ENCODE measurements at regions not wholly inside any gene's neighbourhood (a gene's known extent, or its start where the extent isn't known, plus 50 kb on each side); places are given as distances from the start of the nearest gene placed in this dataset.

GRCh38 chr5:2256691-2257280 lies 374.1 kb upstream of the IRX4 start:
- Mint-ChIP-seq H3K27me3 (no peaks in the 10 kb centered on the region), H3K36me3 (no peaks in the 10 kb centered on the region), H3K4me1 (peaks cover 2% of the 10 kb centered on the region), H3K9me3 (peaks cover 8% of the 10 kb centered on the region), H3K4me3 (no peak overlapping the region), H3K27ac (no peak overlapping the region)
- DNase-seq (ENCODE audit: low spot score in 2 of 2) (no peak), ATAC-seq (ENCODE audit: low read depth) (no peak)

- Mint-ChIP-seq H3K27ac (no peak overlapping the region), H3K27me3 (no peaks in the 10 kb centered on the region), H3K9me3 (peaks cover 8% of the 10 kb centered on the region), H3K4me1 (peaks cover 2% of the 10 kb centered on the region), H3K4me3 (no peak overlapping the region), H3K36me3 (no peaks in the 10 kb centered on the region)
- no peak for DNase-seq (ENCODE audit: low spot score in 2 of 2)
- no peak for ATAC-seq (ENCODE audit: low read depth)
Observed at GRCh38 chr5:2255915-2256690, 373.4 kb upstream of the IRX4 start.

GRCh38 chr5:2254880-2255750 lies 372.4 kb upstream of the IRX4 start:
- no peak overlapping the region for H3K4me3 Mint-ChIP-seq
- H3K4me1 Mint-ChIP-seq = peaks cover 2% of the 10 kb centered on the region
- H3K9me3 Mint-ChIP-seq = peaks cover 8% of the 10 kb centered on the region
- ATAC-seq (ENCODE audit: low read depth) (no peak), DNase-seq (ENCODE audit: low spot score in 2 of 2) (no peak)
- no peaks in the 10 kb centered on the region for H3K36me3 Mint-ChIP-seq
- no peaks in the 10 kb centered on the region for H3K27me3 Mint-ChIP-seq
- H3K27ac Mint-ChIP-seq = no peak overlapping the region

- H3K4me1 Mint-ChIP-seq = peaks cover 2% of the 10 kb centered on the region
- peaks cover 8% of the 10 kb centered on the region for H3K9me3 Mint-ChIP-seq
- no peaks in the 10 kb centered on the region for H3K36me3 Mint-ChIP-seq
- no peak overlapping the region for H3K4me3 Mint-ChIP-seq
- H3K27ac Mint-ChIP-seq = no peak overlapping the region
- ATAC-seq (ENCODE audit: low read depth) (no peak), DNase-seq (ENCODE audit: low spot score in 2 of 2) (no peak)
- H3K27me3 Mint-ChIP-seq = no peaks in the 10 kb centered on the region
Observed at GRCh38 chr5:2254406-2254805, 371.7 kb upstream of the IRX4 start.

- Mint-ChIP-seq H3K36me3 (no peaks in the 10 kb centered on the region), H3K9me3 (peaks cover 8% of the 10 kb centered on the region), H3K27ac (no peak overlapping the region), H3K4me3 (no peak overlapping the region), H3K27me3 (no peaks in the 10 kb centered on the region), H3K4me1 (peaks cover 2% of the 10 kb centered on the region)
- DNase-seq (ENCODE audit: low spot score in 2 of 2) (no peak), ATAC-seq (ENCODE audit: low read depth) (no peak)
Observed at GRCh38 chr5:2253040-2253975, 370.6 kb upstream of the IRX4 start.

- Mint-ChIP-seq H3K9me3 (peaks cover 14% of the 10 kb centered on the region), H3K4me3 (no peak overlapping the region), H3K36me3 (no peaks in the 10 kb centered on the region), H3K27me3 (no peaks in the 10 kb centered on the region), H3K27ac (no peak overlapping the region), H3K4me1 (peaks cover 2% of the 10 kb centered on the region)
- ATAC-seq (ENCODE audit: low read depth) = no peak
- no peak for DNase-seq (ENCODE audit: low spot score in 2 of 2)
Observed at GRCh38 chr5:2251751-2252150, 369.0 kb upstream of the IRX4 start.

- Mint-ChIP-seq H3K36me3 (no peaks in the 10 kb centered on the region), H3K27ac (no peak overlapping the region), H3K4me3 (no peak overlapping the region), H3K27me3 (no peaks in the 10 kb centered on the region), H3K4me1 (peaks cover 2% of the 10 kb centered on the region), H3K9me3 (peaks cover 15% of the 10 kb centered on the region)
- ATAC-seq (ENCODE audit: low read depth) (no peak), DNase-seq (ENCODE audit: low spot score in 2 of 2) (no peak)
Observed at GRCh38 chr5:2251298-2251697, 368.6 kb upstream of the IRX4 start.

GRCh38 chr5:2250365-2250950 lies 367.7 kb upstream of the IRX4 start:
- Mint-ChIP-seq H3K4me3 (no peak overlapping the region), H3K9me3 (peaks cover 10% of the 10 kb centered on the region), H3K27me3 (no peaks in the 10 kb centered on the region), H3K36me3 (no peaks in the 10 kb centered on the region), H3K4me1 (no peaks in the 10 kb centered on the region), H3K27ac (no peak overlapping the region)
- ATAC-seq (ENCODE audit: low read depth) = no peak
- no peak for DNase-seq (ENCODE audit: low spot score in 2 of 2)

- H3K4me3 Mint-ChIP-seq = no peak overlapping the region
- no peaks in the 10 kb centered on the region for H3K4me1 Mint-ChIP-seq
- H3K27me3 Mint-ChIP-seq = no peaks in the 10 kb centered on the region
- peaks cover 10% of the 10 kb centered on the region for H3K9me3 Mint-ChIP-seq
- no peaks in the 10 kb centered on the region for H3K36me3 Mint-ChIP-seq
- no peak for ATAC-seq (ENCODE audit: low read depth)
- H3K27ac Mint-ChIP-seq = no peak overlapping the region
- no peak for DNase-seq (ENCODE audit: low spot score in 2 of 2)
Observed at GRCh38 chr5:2249442-2249841, 366.7 kb upstream of the IRX4 start.

- H3K36me3 Mint-ChIP-seq = no peaks in the 10 kb centered on the region
- H3K4me1 Mint-ChIP-seq = no peaks in the 10 kb centered on the region
- DNase-seq (ENCODE audit: low spot score in 2 of 2) (no peak), ATAC-seq (ENCODE audit: low read depth) (no peak)
- H3K27me3 Mint-ChIP-seq = no peaks in the 10 kb centered on the region
- no peak overlapping the region for H3K27ac Mint-ChIP-seq
- H3K9me3 Mint-ChIP-seq = peaks cover 9% of the 10 kb centered on the region
- no peak overlapping the region for H3K4me3 Mint-ChIP-seq
Observed at GRCh38 chr5:2249026-2249425, 366.3 kb upstream of the IRX4 start.

- DNase-seq (ENCODE audit: low spot score in 2 of 2) = no peak
- H3K9me3 Mint-ChIP-seq = peaks cover 8% of the 10 kb centered on the region
- no peaks in the 10 kb centered on the region for H3K4me1 Mint-ChIP-seq
- H3K4me3 Mint-ChIP-seq = no peak overlapping the region
- no peaks in the 10 kb centered on the region for H3K36me3 Mint-ChIP-seq
- no peak for ATAC-seq (ENCODE audit: low read depth)
- no peak overlapping the region for H3K27ac Mint-ChIP-seq
- no peaks in the 10 kb centered on the region for H3K27me3 Mint-ChIP-seq
Observed at GRCh38 chr5:2242539-2242938, 359.8 kb upstream of the IRX4 start.

- DNase-seq (ENCODE audit: low spot score in 2 of 2) (no peak), ATAC-seq (ENCODE audit: low read depth) (no peak)
- Mint-ChIP-seq H3K27ac (no peak overlapping the region), H3K4me1 (no peaks in the 10 kb centered on the region), H3K4me3 (no peak overlapping the region), H3K36me3 (no peaks in the 10 kb centered on the region), H3K27me3 (no peaks in the 10 kb centered on the region), H3K9me3 (peaks cover 4% of the 10 kb centered on the region)
Observed at GRCh38 chr5:2241842-2242241, 359.1 kb upstream of the IRX4 start.

GRCh38 chr5:2240118-2240904 lies 357.6 kb upstream of the IRX4 start:
- Mint-ChIP-seq H3K4me3 (no peak overlapping the region), H3K36me3 (no peaks in the 10 kb centered on the region), H3K27me3 (no peaks in the 10 kb centered on the region), H3K4me1 (no peaks in the 10 kb centered on the region), H3K27ac (no peak overlapping the region), H3K9me3 (peaks cover 4% of the 10 kb centered on the region)
- DNase-seq (ENCODE audit: low spot score in 2 of 2) = no peak
- ATAC-seq (ENCODE audit: low read depth) = no peak

Data from memory B cell (primary cell).